SK-N-DZ (cell line): ENCODE measurements at regions not wholly inside any gene's neighbourhood (a gene's known extent, or its start where the extent isn't known, plus 50 kb on each side); places are given as distances from the start of the nearest gene placed in this dataset.

Experiments
- DNase-seq: peaks from one replicate; pipeline ENCODE4 v3.0.0-alpha.2; 2015; ENCODE audit warnings: low spot score

DNA sequence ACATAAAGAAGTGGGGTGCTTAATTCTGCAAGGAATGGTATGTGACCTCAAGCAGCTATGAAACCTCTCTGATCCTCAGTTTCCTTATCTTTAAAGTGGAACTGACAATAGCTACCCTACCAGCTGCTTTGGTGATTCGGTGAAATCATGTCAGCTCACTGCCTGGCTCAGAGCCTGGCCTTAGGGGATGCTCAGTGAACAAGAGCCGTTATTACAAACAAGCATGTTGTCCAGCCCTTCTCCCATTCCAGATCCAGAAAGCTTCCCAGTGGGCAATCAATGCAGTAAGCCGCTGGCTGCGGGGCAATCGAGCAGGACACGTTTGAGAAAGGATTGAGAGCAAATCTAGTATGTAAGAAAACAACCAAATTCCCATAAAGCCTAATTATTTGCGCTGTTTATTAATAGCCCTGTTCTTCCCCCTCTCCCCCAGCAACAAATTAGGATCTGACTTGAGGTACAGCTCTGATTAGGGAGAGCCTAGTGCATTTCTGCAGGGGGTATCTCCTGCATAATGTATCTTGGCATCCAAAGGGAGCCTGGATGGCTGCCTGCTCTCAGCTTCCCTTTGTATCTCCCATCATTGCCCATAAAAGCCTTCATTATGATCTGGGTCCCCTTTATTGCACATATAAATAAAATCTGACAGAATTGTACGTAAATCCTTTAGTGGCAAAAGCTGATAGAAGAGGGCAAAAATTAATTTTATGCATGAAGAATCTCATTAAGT lies 371.4 kb downstream of the TMEM232 start:
- DNase-seq = no peak

GRCh38 chr5:110356677-110357076 lies 369.8 kb downstream of the TMEM232 start:
- no peak for DNase-seq

GRCh38 chr5:110359221-110359620 lies 367.2 kb downstream of the TMEM232 start:
- DNase-seq = no peak

DNA sequence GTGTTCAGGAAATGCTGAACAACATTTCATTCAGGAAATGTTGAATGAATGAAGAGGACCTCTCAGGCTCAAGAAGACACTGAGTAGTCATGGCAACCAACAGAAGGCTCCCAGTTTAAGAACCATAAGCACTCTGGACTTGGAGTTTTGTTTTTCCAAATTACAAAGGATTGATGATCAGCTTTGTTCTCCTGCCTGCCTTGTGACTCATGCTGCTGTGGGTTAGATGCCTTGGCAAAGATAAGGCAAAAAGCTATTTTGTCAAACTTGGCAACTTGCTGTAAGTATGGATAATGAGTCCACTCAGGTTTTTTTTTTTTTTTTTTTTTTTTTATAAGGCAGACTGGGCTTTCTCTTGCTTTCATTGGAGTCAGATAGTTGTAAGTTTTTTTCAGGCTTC lies 365.0 kb downstream of the TMEM232 start:
- DNase-seq = no peak

DNA sequence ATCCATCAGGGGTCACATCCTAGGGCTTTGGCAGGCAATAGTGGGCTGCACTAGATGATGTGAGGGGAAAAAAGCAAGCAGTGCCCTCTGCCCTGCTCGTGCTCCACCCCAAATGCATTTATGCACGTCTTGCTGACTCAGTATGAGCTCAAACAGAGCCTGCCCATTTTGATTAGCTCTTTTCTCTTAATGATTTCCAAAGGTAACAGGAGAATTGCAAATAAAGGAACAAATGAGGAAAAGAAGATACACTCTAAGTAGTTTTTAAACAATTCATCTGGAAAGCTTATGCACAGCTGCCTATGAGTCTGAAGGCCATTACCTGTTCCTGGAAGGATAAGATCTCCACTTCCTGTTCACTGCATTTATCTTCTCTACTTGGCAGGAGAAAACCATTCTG lies 364.2 kb downstream of the TMEM232 start:
- peak; percentile 27 for DNase-seq

GRCh38 chr5:110366716-110367115 lies 359.8 kb downstream of the TMEM232 start:
- no peak for DNase-seq
